ENCODE measurements at regions not wholly inside any gene's neighbourhood (a gene's known extent, or its start where the extent isn't known, plus 50 kb on each side); places are given as distances from the start of the nearest gene placed in this dataset.

- in situ Hi-C loops (cut with MboI; ENCODE audit: low sequenced_read_pairs in 4 of 4) (no loop called here), intact Hi-C loops (cut with DNase I; ENCODE audit: low total_unique reads) (no loop called here)
- TF ChIP-seq CTCF (IDR thresholded peaks at IDR 0.05 in 4 of 5, conservative IDR thresholded peaks at IDR 0.05 in 1 of 5) (no peak), POLR2A (IDR thresholded peaks at IDR 0.05) (no peak)
- H3K4me1 ChIP-seq = no peaks in the 10 kb centered on the region
- no peak overlapping the region for H3K4me3 ChIP-seq
- DNase-seq (no peak), ATAC-seq (no peak)
- no peak overlapping the region for H3K27ac ChIP-seq
- H3K27me3 ChIP-seq = no peaks in the 10 kb centered on the region
- no peaks in the 10 kb centered on the region for H3K9me3 ChIP-seq
- H3K36me3 ChIP-seq = no peaks in the 10 kb centered on the region
Measured at GRCh38 chr7:126022452-126022851, 1092.8 kb upstream of the POT1 start.

DNA sequence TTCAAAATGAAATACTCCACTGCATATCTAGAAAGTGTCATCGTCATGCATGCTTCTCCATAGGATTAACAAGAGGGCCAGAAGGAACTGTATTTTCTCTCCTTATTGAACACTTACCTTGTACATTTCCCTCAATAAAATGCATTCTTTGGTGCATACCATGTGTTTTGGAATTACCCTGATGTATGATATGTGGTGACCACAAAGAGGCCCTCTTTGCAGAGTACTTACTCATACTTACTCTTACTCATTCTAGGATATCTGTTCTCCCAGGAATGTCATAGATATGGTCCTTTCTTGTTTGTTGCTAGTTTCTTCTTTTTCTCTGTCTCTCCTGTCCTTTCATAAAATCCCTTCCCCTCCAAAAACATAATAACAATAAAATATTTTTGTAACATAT is 1087.1 kb upstream of the POT1 start:
- Histone ChIP-seq H3K27me3 (no peaks in the 10 kb centered on the region), H3K27ac (no peak overlapping the region), H3K4me3 (no peak overlapping the region), H3K9me3 (no peaks in the 10 kb centered on the region), H3K4me1 (no peaks in the 10 kb centered on the region), H3K36me3 (no peaks in the 10 kb centered on the region)
- no peak for TF ChIP-seq CTCF (IDR thresholded peaks at IDR 0.05 in 4 of 5, conservative IDR thresholded peaks at IDR 0.05 in 1 of 5)
- TF ChIP-seq POLR2A (IDR thresholded peaks at IDR 0.05) = no peak
- intact Hi-C loops (cut with DNase I; ENCODE audit: low total_unique reads) (no loop called here), in situ Hi-C loops (cut with MboI; ENCODE audit: low sequenced_read_pairs in 4 of 4) (no loop called here)
- ATAC-seq (no peak), DNase-seq (no peak)

GRCh38 chr7:126005064-126005463 is 1075.4 kb upstream of the POT1 start:
- H3K4me3 ChIP-seq = no peak overlapping the region
- no peak for ATAC-seq
- no peaks in the 10 kb centered on the region for H3K27me3 ChIP-seq
- intact Hi-C loops (cut with DNase I; ENCODE audit: low total_unique reads) = no loop called here
- in situ Hi-C loops (cut with MboI; ENCODE audit: low sequenced_read_pairs in 4 of 4) = no loop called here
- TF ChIP-seq CTCF (IDR thresholded peaks at IDR 0.05 in 4 of 5, conservative IDR thresholded peaks at IDR 0.05 in 1 of 5) = no peak
- TF ChIP-seq POLR2A (IDR thresholded peaks at IDR 0.05) = no peak
- DNase-seq = no peak
- no peaks in the 10 kb centered on the region for H3K9me3 ChIP-seq
- no peak overlapping the region for H3K27ac ChIP-seq
- H3K36me3 ChIP-seq = no peaks in the 10 kb centered on the region
- H3K4me1 ChIP-seq = no peaks in the 10 kb centered on the region

GRCh38 chr7:126001349-126001748 is 1071.7 kb upstream of the POT1 start:
- Histone ChIP-seq H3K36me3 (no peaks in the 10 kb centered on the region), H3K27ac (no peak overlapping the region), H3K4me1 (no peaks in the 10 kb centered on the region), H3K27me3 (no peaks in the 10 kb centered on the region), H3K4me3 (no peak overlapping the region), H3K9me3 (no peaks in the 10 kb centered on the region)
- TF ChIP-seq CTCF (IDR thresholded peaks at IDR 0.05 in 4 of 5, conservative IDR thresholded peaks at IDR 0.05 in 1 of 5) = no peak
- TF ChIP-seq POLR2A (IDR thresholded peaks at IDR 0.05) = no peak
- ATAC-seq (no peak), DNase-seq (no peak)
- in situ Hi-C loops (cut with MboI; ENCODE audit: low sequenced_read_pairs in 4 of 4) (no loop called here), intact Hi-C loops (cut with DNase I; ENCODE audit: low total_unique reads) (no loop called here)

DNA sequence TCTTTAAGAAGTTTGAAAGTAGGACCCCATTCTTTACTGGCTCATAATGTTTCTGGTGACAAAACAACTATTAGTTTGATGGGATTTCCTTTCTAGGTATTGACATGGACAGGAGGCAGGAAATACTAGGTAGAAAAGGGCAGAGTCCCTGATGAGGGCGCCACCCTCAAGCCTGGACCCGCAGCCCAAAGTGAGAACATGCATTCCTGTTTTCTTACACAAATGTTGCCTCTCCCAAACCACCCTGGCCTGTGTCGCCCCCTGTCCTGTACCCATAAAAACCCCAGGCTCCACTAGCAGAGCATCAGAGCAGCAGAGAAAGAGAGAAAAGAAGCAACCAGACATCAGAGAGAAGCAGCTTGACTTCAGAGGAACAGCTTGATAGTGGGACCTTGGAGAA is 1055.2 kb upstream of the POT1 start:
- Histone ChIP-seq H3K27ac (no peak overlapping the region), H3K9me3 (no peaks in the 10 kb centered on the region), H3K27me3 (no peaks in the 10 kb centered on the region), H3K4me3 (no peak overlapping the region), H3K4me1 (no peaks in the 10 kb centered on the region), H3K36me3 (no peaks in the 10 kb centered on the region)
- in situ Hi-C loops (cut with MboI; ENCODE audit: low sequenced_read_pairs in 4 of 4) = no loop called here
- ATAC-seq = no peak
- intact Hi-C loops (cut with DNase I; ENCODE audit: low total_unique reads) = no loop called here
- no peak for TF ChIP-seq POLR2A (IDR thresholded peaks at IDR 0.05)
- no peak for TF ChIP-seq CTCF (IDR thresholded peaks at IDR 0.05 in 4 of 5, conservative IDR thresholded peaks at IDR 0.05 in 1 of 5)
- DNase-seq = no peak

All from gastrocnemius medialis (tissue), 4 donors.